ENCODE measurements at regions not wholly inside any gene's neighbourhood (a gene's known extent, or its start where the extent isn't known, plus 50 kb on each side); places are given as distances from the start of the nearest gene placed in this dataset.

DNA sequence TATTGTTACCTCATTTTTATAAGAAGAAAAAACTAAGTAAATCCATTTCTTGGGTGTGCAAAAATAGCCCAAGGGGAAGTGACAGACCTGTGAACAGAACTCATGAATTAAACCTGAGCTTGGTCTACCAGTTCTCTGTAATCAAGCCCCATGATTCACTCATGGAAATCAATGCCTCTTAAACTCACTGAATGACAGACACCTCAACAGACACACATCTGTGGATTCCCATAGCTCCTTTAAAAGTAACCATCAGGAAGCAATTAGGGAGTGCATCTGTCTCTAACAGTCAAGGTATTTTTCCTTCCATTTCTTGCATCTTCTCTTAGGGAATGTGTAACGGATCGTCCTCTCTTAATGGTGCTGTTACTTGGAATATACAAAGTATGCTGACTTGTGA is 215.0 kb upstream of the EEA1 start:
- ATAC-seq: no peak
- BruUV-seq (replicated peaks): no TSS peak
- TF ChIP-seq EZH2 (IDR thresholded peaks at IDR 0.05) (no peak), POLR2AphosphoS5 (IDR thresholded peaks at IDR 0.05; ENCODE audit: low read depth, low read length) (no peak), YY1 (IDR thresholded peaks at IDR 0.05; ENCODE audit: extremely low read depth, insufficient replicate concordance, low read depth, low read length) (no peak), ZNF274 (IDR thresholded peaks at IDR 0.05; ENCODE audit: low read depth, low read length) (no peak), SRF (IDR thresholded peaks at IDR 0.05; ENCODE audit: low read depth) (no peak), EGR1 (IDR thresholded peaks at IDR 0.05; ENCODE audit: low read depth) (no peak), EZH2phosphoT487 (IDR thresholded peaks at IDR 0.05; ENCODE audit: borderline replicate concordance) (no peak), RAD21 (IDR thresholded peaks at IDR 0.05; ENCODE audit: low read depth) (no peak)
- RAD21 ChIA-PET (ENCODE audit: low non-redundant PET in 1 of 2, low total read pairs in 2 of 2, uncharacterized antibody in 2 of 2, unreplicated experiment in 2 of 2): no interaction called here
- Histone ChIP-seq H3K27ac (ENCODE audit: low read depth, low read length) (no peak overlapping the region), H3K4me3 (replicated peaks in 1 of 2; ENCODE audit: low read depth in 1 of 2, low read length in 2 of 2) (no peak overlapping the region), H3K27me3 (ENCODE audit: insufficient read depth, low read length) (no peaks in the 10 kb centered on the region), H3K9me2 (ENCODE audit: insufficient read depth) (no peaks in the 10 kb centered on the region), H3K4me2 (ENCODE audit: low read length) (no peak overlapping the region), H4K20me1 (ENCODE audit: insufficient read depth) (no peaks in the 10 kb centered on the region), H3K9ac (ENCODE audit: low read length) (no peak overlapping the region), H2AFZ (ENCODE audit: low read depth, low read length, poor library complexity, severe bottlenecking) (peak overlapping the region; percentile 7), H3K9me3 (ENCODE audit: control insufficient read depth in 1 of 2, insufficient read depth in 1 of 2, low read depth in 1 of 2, low read length in 2 of 2) (no peaks in the 10 kb centered on the region), H3K4me1 (ENCODE audit: control insufficient read depth in 1 of 2, insufficient read depth in 2 of 2, low read length in 2 of 2) (no peaks in the 10 kb centered on the region), H3K79me2 (ENCODE audit: insufficient read depth, low read length) (no peaks in the 10 kb centered on the region), H3K36me3 (ENCODE audit: control insufficient read depth in 1 of 2, insufficient read depth in 2 of 2, low read length in 2 of 2) (no peaks in the 10 kb centered on the region)
- intact Hi-C loops (cut with micrococcal nuclease): no loop called here
- CTCF ChIA-PET: no interaction called here
- POLR2A ChIA-PET: no interaction called here
- DNase-seq (ENCODE audit: low read depth, low spot score): no peak

DNA sequence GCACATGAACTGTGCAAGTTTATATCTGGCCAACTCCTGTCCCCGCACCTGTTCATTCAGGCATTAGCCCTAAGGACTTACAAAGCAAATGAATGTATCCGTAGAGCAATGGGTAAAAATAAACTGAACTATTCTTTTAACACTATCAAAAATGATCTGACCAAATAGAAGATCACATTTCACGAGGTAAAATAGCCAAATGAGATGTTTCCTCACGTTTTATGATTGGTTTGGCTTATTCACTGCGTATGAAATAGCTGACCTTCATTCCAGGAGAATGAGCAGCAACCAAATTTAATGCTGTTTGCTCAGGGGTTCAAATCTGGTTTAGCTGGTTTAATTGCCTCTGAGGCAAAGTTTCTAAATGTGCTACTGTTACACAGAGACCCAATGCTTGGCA is 216.0 kb upstream of the EEA1 start:
- H4K20me1 ChIP-seq (ENCODE audit: insufficient read depth): no peaks in the 10 kb centered on the region
- no peak overlapping the region for H3K27ac ChIP-seq (ENCODE audit: low read depth, low read length)
- no peak for DNase-seq (ENCODE audit: low read depth, low spot score)
- H3K4me2 ChIP-seq (ENCODE audit: low read length): no peak overlapping the region
- no peak for ATAC-seq
- no peak overlapping the region for H3K9ac ChIP-seq (ENCODE audit: low read length)
- no TSS peak for BruUV-seq (replicated peaks)
- RAD21 ChIA-PET (ENCODE audit: low non-redundant PET in 1 of 2, low total read pairs in 2 of 2, uncharacterized antibody in 2 of 2, unreplicated experiment in 2 of 2): no interaction called here
- POLR2A ChIA-PET: no interaction called here
- no peaks in the 10 kb centered on the region for H3K27me3 ChIP-seq (ENCODE audit: insufficient read depth, low read length)
- no peaks in the 10 kb centered on the region for H3K4me1 ChIP-seq (ENCODE audit: control insufficient read depth in 1 of 2, insufficient read depth in 2 of 2, low read length in 2 of 2)
- intact Hi-C loops (cut with micrococcal nuclease): no loop called here
- no peak overlapping the region for H2AFZ ChIP-seq (ENCODE audit: low read depth, low read length, poor library complexity, severe bottlenecking)
- TF ChIP-seq SRF (IDR thresholded peaks at IDR 0.05; ENCODE audit: low read depth) (no peak), POLR2AphosphoS5 (IDR thresholded peaks at IDR 0.05; ENCODE audit: low read depth, low read length) (no peak), SIN3A (IDR thresholded peaks at IDR 0.05; ENCODE audit: low read depth) (no peak), CBX3 (IDR thresholded peaks at IDR 0.05; ENCODE audit: low read depth) (no peak), ZFX (IDR thresholded peaks at IDR 0.05) (no peak), JUND (IDR thresholded peaks at IDR 0.05) (no peak), YY1 (IDR thresholded peaks at IDR 0.05; ENCODE audit: extremely low read depth, insufficient replicate concordance, low read depth, low read length) (no peak), EZH2phosphoT487 (IDR thresholded peaks at IDR 0.05; ENCODE audit: borderline replicate concordance) (no peak), TCF7L2 (IDR thresholded peaks at IDR 0.05; ENCODE audit: borderline replicate concordance, extremely low read depth, insufficient read depth, insufficient read length) (no peak), POLR2A (IDR thresholded peaks at IDR 0.05; ENCODE audit: borderline replicate concordance, extremely low read depth, insufficient read depth, insufficient read length) (no peak)
- TF ChIP-seq, protein P1, sequence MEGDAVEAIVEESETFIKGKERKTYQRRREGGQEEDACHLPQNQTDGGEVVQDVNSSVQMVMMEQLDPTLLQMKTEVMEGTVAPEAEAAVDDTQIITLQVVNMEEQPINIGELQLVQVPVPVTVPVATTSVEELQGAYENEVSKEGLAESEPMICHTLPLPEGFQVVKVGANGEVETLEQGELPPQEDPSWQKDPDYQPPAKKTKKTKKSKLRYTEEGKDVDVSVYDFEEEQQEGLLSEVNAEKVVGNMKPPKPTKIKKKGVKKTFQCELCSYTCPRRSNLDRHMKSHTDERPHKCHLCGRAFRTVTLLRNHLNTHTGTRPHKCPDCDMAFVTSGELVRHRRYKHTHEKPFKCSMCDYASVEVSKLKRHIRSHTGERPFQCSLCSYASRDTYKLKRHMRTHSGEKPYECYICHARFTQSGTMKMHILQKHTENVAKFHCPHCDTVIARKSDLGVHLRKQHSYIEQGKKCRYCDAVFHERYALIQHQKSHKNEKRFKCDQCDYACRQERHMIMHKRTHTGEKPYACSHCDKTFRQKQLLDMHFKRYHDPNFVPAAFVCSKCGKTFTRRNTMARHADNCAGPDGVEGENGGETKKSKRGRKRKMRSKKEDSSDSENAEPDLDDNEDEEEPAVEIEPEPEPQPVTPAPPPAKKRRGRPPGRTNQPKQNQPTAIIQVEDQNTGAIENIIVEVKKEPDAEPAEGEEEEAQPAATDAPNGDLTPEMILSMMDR (IDR thresholded peaks at IDR 0.05 in 2 of 3, conservative IDR thresholded peaks at IDR 0.05 in 1 of 3; ENCODE audit: borderline replicate concordance in 1 of 3, insufficient read depth in 1 of 3, low read depth in 2 of 3, low read length in 2 of 3): no peak
- TF ChIP-seq, protein P2, sequence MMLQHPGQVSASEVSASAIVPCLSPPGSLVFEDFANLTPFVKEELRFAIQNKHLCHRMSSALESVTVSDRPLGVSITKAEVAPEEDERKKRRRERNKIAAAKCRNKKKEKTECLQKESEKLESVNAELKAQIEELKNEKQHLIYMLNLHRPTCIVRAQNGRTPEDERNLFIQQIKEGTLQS (IDR thresholded peaks at IDR 0.05): no peak
- H3K4me3 ChIP-seq (replicated peaks in 1 of 2; ENCODE audit: low read depth in 1 of 2, low read length in 2 of 2): no peak overlapping the region
- no peaks in the 10 kb centered on the region for H3K79me2 ChIP-seq (ENCODE audit: insufficient read depth, low read length)
- H3K9me3 ChIP-seq (ENCODE audit: control insufficient read depth in 1 of 2, insufficient read depth in 1 of 2, low read depth in 1 of 2, low read length in 2 of 2): no peaks in the 10 kb centered on the region
- CTCF ChIA-PET: no interaction called here
- no peaks in the 10 kb centered on the region for H3K36me3 ChIP-seq (ENCODE audit: control insufficient read depth in 1 of 2, insufficient read depth in 2 of 2, low read length in 2 of 2)
- no peaks in the 10 kb centered on the region for H3K9me2 ChIP-seq (ENCODE audit: insufficient read depth)
